ENCODE measurements at regions not wholly inside any gene's neighbourhood (a gene's known extent, or its start where the extent isn't known, plus 50 kb on each side); places are given as distances from the start of the nearest gene placed in this dataset.

- peak; percentile 48 for TF ChIP-seq CTCF (IDR thresholded peaks at IDR 0.05; ENCODE audit: low read depth, low read length)
- no peak for TF ChIP-seq POLR2A (IDR thresholded peaks at IDR 0.05; ENCODE audit: extremely low read depth, insufficient read length)
- H3K4me3 ChIP-seq (ENCODE audit: low read depth, low read length) = no peak overlapping the region
- DNase-seq (ENCODE audit: low read depth) = peak; percentile 46
These were observed 163.6 kb upstream of the CDH6 start for GRCh38 chr5:31029925-31030324.

DNA sequence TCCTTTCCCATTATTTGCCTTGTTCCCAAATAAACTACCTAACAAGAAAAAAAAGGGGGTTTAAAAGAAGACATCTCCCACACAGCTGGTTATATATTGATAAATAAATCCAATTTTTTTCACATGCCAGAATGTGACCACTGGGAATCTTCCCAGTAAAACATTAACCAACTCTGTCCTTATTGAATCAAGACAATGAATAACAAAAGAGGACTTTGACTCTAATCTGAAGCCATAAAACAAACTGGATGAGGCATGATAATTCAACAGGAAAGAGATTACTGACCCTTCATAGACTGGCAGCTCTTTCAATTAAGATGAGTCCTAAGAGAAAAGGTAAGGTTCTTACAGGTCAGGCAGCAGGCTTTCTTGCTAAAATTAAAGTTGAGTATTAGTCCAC, 165.8 kb upstream of the CDH6 start:
- TF ChIP-seq MYC (IDR thresholded peaks at IDR 0.05; ENCODE audit: low read depth, low read length) = no peak
- TF ChIP-seq, protein P1, sequence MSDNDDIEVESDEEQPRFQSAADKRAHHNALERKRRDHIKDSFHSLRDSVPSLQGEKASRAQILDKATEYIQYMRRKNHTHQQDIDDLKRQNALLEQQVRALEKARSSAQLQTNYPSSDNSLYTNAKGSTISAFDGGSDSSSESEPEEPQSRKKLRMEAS (IDR thresholded peaks at IDR 0.05; ENCODE audit: low read depth, low read length) = no peak
- no peak for TF ChIP-seq CTCF (IDR thresholded peaks at IDR 0.05; ENCODE audit: low read depth, low read length)
- TF ChIP-seq POLR2A (IDR thresholded peaks at IDR 0.05; ENCODE audit: extremely low read depth, insufficient read length) = no peak
- H3K4me3 ChIP-seq (ENCODE audit: low read depth, low read length) = no peak overlapping the region
- DNase-seq (ENCODE audit: low read depth) = no peak

- TF ChIP-seq MYC (IDR thresholded peaks at IDR 0.05; ENCODE audit: low read depth, low read length) (no peak), CTCF (IDR thresholded peaks at IDR 0.05; ENCODE audit: low read depth, low read length) (no peak), POLR2A (IDR thresholded peaks at IDR 0.05; ENCODE audit: extremely low read depth, insufficient read length) (no peak)
- TF ChIP-seq, protein P1 (IDR thresholded peaks at IDR 0.05; ENCODE audit: low read depth, low read length) = no peak
- no peak for DNase-seq (ENCODE audit: low read depth)
- H3K4me3 ChIP-seq (ENCODE audit: low read depth, low read length) = no peak overlapping the region
These were observed 170.4 kb upstream of the CDH6 start for GRCh38 chr5:31023105-31023504.

GRCh38 chr5:31021181-31021624, 172.3 kb upstream of the CDH6 start:
- TF ChIP-seq POLR2A (IDR thresholded peaks at IDR 0.05; ENCODE audit: extremely low read depth, insufficient read length) (no peak), CTCF (IDR thresholded peaks at IDR 0.05; ENCODE audit: low read depth, low read length) (no peak), MYC (IDR thresholded peaks at IDR 0.05; ENCODE audit: low read depth, low read length) (no peak)
- TF ChIP-seq, protein P1 (IDR thresholded peaks at IDR 0.05; ENCODE audit: low read depth, low read length) = no peak
- no peak overlapping the region for H3K4me3 ChIP-seq (ENCODE audit: low read depth, low read length)
- DNase-seq (ENCODE audit: low read depth) = no peak

DNA sequence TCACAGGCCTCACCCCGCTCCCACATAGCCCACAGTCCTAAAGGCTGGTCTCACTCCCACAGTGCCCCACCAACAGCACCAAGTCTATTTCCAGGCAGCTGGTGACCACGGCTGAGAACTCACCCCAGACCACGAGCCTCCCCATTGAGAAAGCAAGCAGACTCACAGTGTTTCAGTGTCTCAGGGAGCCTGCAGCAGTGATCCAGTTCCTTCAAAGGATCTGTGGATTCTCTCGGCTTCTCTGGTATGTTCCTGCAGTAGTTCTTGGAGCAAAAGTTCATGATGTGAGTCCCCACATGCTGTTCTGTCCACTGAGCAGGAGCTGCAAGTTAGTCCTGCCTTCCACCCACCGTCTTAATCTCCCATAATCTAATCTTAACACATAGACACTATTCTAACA, 185.3 kb upstream of the CDH6 start:
- TF ChIP-seq CTCF (IDR thresholded peaks at IDR 0.05; ENCODE audit: low read depth, low read length) = no peak
- TF ChIP-seq MYC (IDR thresholded peaks at IDR 0.05; ENCODE audit: low read depth, low read length) = no peak
- TF ChIP-seq, protein P1 (IDR thresholded peaks at IDR 0.05; ENCODE audit: low read depth, low read length) = no peak
- TF ChIP-seq POLR2A (IDR thresholded peaks at IDR 0.05; ENCODE audit: extremely low read depth, insufficient read length) = no peak
- no peak for DNase-seq (ENCODE audit: low read depth)
- no peak overlapping the region for H3K4me3 ChIP-seq (ENCODE audit: low read depth, low read length)

- no peak for TF ChIP-seq MYC (IDR thresholded peaks at IDR 0.05; ENCODE audit: low read depth, low read length)
- TF ChIP-seq POLR2A (IDR thresholded peaks at IDR 0.05; ENCODE audit: extremely low read depth, insufficient read length) = no peak
- no peak for TF ChIP-seq CTCF (IDR thresholded peaks at IDR 0.05; ENCODE audit: low read depth, low read length)
- TF ChIP-seq, protein P1 (IDR thresholded peaks at IDR 0.05; ENCODE audit: low read depth, low read length) = no peak
- H3K4me3 ChIP-seq (ENCODE audit: low read depth, low read length) = no peak overlapping the region
- no peak for DNase-seq (ENCODE audit: low read depth)
These were observed 185.8 kb upstream of the CDH6 start for GRCh38 chr5:31007672-31008071.
